ENCODE measurements at regions not wholly inside any gene's neighbourhood (a gene's known extent, or its start where the extent isn't known, plus 50 kb on each side); places are given as distances from the start of the nearest gene placed in this dataset.

GRCh38 chr9:89837162-89837933 is 232.5 kb downstream of the GADD45G start:
- TF ChIP-seq, protein P1, sequence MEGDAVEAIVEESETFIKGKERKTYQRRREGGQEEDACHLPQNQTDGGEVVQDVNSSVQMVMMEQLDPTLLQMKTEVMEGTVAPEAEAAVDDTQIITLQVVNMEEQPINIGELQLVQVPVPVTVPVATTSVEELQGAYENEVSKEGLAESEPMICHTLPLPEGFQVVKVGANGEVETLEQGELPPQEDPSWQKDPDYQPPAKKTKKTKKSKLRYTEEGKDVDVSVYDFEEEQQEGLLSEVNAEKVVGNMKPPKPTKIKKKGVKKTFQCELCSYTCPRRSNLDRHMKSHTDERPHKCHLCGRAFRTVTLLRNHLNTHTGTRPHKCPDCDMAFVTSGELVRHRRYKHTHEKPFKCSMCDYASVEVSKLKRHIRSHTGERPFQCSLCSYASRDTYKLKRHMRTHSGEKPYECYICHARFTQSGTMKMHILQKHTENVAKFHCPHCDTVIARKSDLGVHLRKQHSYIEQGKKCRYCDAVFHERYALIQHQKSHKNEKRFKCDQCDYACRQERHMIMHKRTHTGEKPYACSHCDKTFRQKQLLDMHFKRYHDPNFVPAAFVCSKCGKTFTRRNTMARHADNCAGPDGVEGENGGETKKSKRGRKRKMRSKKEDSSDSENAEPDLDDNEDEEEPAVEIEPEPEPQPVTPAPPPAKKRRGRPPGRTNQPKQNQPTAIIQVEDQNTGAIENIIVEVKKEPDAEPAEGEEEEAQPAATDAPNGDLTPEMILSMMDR (IDR thresholded peaks at IDR 0.05) = no peak
- no peak for TF ChIP-seq POLR2A (IDR thresholded peaks at IDR 0.05)

Measured in testis (tissue), 2 donors.